Fibroblast of villous mesenchyme (primary cell): ENCODE measurements at regions not wholly inside any gene's neighbourhood (a gene's known extent, or its start where the extent isn't known, plus 50 kb on each side); places are given as distances from the start of the nearest gene placed in this dataset.

Experiments used
- DNase-seq: peaks from one replicate; pipeline ENCODE4 v3.0.0-alpha.2; 2010; ENCODE audit warnings: low read depth
- H3K4me3 ChIP-seq: 2 replicates; pipeline ENCODE4 v1.5.1; 2011; ENCODE audit warnings: low read depth, mild to moderate bottlenecking, low read length
- CTCF ChIP-seq: IDR thresholded peaks from 2 replicates; pipeline ENCODE4 v1.5.1; 2012; ENCODE audit warnings: low read depth, mild to moderate bottlenecking, low read length; ENCODE audit not compliant: insufficient read depth

DNA sequence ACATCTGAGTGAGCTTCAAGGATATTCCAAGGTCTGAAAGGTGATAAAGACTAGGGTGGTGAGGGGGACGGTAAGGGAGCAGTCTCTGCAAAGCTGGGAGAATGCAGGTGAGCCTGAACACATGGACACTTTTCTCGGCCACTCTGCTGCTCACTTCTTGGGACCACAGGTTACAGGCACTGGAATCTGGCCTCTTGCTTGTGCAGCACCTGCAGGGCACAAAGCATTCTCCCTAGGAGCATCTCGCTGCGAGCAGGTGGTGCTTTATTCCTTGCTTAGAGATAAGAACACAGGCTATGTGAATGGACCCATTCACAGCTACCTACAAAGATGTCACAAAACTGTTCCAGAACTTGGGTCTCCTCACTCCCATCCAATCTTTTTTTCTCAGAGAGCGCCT, 153.2 kb downstream of the DDX1 start:
- TF ChIP-seq CTCF = no peak
- DNase-seq = no peak
- H3K4me3 ChIP-seq = no peak overlapping the region

- H3K4me3 ChIP-seq = no peak overlapping the region
- DNase-seq = peak; percentile 44
- no peak for TF ChIP-seq CTCF
Observed at GRCh38 chr2:15745350-15745749, 153.7 kb downstream of the DDX1 start.

GRCh38 chr2:15745907-15746702, 154.4 kb downstream of the DDX1 start:
- no peak for TF ChIP-seq CTCF
- no peak for DNase-seq
- H3K4me3 ChIP-seq = no peak overlapping the region

GRCh38 chr2:15746703-15747550, 155.3 kb downstream of the DDX1 start:
- DNase-seq = no peak
- TF ChIP-seq CTCF = no peak
- H3K4me3 ChIP-seq = no peak overlapping the region

DNA sequence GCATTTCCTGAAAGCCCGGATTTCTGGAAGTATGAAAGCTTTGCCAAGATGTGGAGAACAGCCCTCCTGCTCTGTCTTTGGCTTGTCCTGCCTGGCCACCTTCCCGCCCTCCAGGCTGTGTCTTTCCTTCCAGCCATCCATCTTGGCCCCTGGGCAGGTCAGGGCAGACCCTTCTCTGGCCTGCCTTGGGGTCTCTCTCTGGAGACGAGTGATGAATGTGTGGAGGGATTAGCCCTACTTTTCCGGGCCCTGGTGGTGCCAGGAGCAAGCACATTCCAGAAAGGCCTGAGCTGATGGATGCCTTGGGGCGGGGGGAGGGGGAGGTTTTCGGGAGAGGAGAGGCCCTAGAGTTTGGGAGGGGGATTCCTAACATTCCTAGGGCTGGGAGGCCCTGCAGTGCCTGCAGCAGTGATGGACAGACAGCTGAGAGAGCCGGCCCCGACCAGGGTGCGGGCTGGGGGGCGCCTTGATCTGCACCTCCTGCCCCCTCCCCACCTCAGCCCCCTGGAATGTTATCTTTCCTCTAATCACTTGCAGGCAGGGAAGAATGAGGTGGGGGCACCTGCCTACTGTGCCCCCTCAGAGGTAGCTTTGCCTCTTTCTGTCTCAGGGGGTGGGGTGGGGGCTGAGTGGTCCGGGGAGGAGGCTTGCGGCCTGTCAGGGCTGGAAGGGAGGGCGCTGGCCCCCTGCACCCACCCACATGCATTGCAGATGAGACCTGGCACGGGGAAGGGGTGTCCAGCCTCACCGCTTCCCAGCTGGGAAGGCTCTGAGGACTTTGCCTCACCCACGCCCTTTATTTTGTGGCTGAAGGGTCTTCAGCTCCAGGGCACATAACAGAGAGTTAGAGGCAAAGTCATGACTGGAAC, 156.2 kb downstream of the DDX1 start:
- DNase-seq = no peak
- no peak overlapping the region for H3K4me3 ChIP-seq
- no peak for TF ChIP-seq CTCF

- DNase-seq = peak; percentile 46
- no peak overlapping the region for H3K4me3 ChIP-seq
- peak; percentile 54 for TF ChIP-seq CTCF
Observed at GRCh38 chr2:15748736-15749323, 157.2 kb downstream of the DDX1 start.
